ENCODE measurements at regions not wholly inside any gene's neighbourhood (a gene's known extent, or its start where the extent isn't known, plus 50 kb on each side); places are given as distances from the start of the nearest gene placed in this dataset.

DNA sequence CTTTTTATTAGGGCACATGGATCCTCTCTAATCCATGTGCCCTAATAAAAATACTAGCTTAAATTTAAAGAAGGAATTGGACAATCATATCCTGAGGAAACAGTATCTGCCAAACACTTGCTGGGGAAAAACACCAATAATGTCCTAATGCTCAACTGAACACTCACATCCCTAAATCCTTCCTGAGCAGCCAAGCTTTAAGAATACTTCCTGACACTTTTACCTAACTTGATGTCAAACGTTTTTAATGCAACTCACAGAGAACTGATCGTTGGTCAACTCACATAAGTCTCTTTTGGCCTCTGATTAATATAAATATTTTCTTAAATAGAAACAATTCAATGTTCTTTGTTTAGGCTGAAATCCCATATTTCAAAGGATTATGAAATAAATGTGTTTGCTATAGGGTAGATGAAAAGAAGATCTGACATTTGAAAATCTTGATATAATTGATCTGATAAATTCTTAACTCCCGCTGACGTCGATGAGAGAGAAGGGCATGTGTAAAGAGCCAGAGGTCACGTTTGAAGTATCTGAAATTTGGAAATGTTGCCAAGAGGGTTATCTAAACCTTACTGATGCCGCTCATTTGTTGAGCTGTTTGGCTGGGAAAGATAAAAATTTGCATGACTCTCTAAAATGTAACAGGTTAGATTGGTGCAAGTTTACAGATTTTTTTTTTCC is 122.8 kb upstream of the RHOBTB1 start:
- ChIA-PET CTCF (interaction anchor here (0.7 to 0.8 kb wide), 3 partner anchors 42 to 971 kb away, joined by 3 to 4 read pairs (median 3); no protein-coding TSS in a partner anchor), POLR2A (no interaction called here)
- peak in 1 of 2 experiments; percentile 82 for DNase-seq (ENCODE audit: low read depth in 1 of 2, low spot score in 1 of 2)
- peak; percentile 77 for FAIRE-seq
- no peak overlapping the region for H3K4me3 ChIP-seq
- H3K9me3 ChIP-seq = no peaks in the 10 kb centered on the region
- H3K27ac ChIP-seq = peak overlapping the region; percentile 68 to 76
- H3K4me1 ChIP-seq = peaks cover 53% of the 10 kb centered on the region
- peak in 1 of 2 experiments; percentile 54; a peak in 3 of 6 replicates for ATAC-seq
- 6% methylated on average over 7 of the region's 7 CpGs for WGBS (ENCODE audit: missing lambda C conversion rate)
- TF ChIP-seq JUN (IDR thresholded peaks at IDR 0.05) (peak; percentile 93 to 96), ZFP36 (IDR thresholded peaks at IDR 0.05; ENCODE audit: borderline replicate concordance, partially characterized antibody) (peak; percentile 29), MAFK (IDR thresholded peaks at IDR 0.05; ENCODE audit: partially characterized antibody) (no peak), HOXB5 (CRISPR knock-in tag; IDR thresholded peaks at IDR 0.05) (0 out of 2 replicates have a peak, but pooled peaks have one; percentile 62), SMC3 (IDR thresholded peaks at IDR 0.05) (peak; percentile 39; the same call in 1 of the 3 replicates), HOXB13 (CRISPR knock-in tag; IDR thresholded peaks at IDR 0.05; ENCODE audit: low read depth) (no peak), HEYL (CRISPR knock-in tag; IDR thresholded peaks at IDR 0.05) (no peak), RAD21 (conservative IDR thresholded peaks at IDR 0.05 in 1 of 2, IDR thresholded peaks at IDR 0.05 in 1 of 2) (peak in 1 of 2 experiments; percentile 50; a peak in 2 of 5 replicates), GATA3 (IDR thresholded peaks at IDR 0.05; ENCODE audit: borderline replicate concordance) (peak; percentile 97), JUNB (IDR thresholded peaks at IDR 0.05) (peak; percentile 89), FOSL2 (IDR thresholded peaks at IDR 0.05) (0 out of 2 replicates have a peak, but pooled peaks have one; percentile 38), FOSL2 (CRISPR knock-in tag; IDR thresholded peaks at IDR 0.05) (peak; percentile 45; the same call in 1 of the 2 replicates), EP300 (IDR thresholded peaks at IDR 0.05) (peak; percentile 94), CEBPB (IDR thresholded peaks at IDR 0.05) (peak; percentile 67 to 86; a peak in 3 of 4 replicates)
- TF ChIP-seq, protein P1, sequence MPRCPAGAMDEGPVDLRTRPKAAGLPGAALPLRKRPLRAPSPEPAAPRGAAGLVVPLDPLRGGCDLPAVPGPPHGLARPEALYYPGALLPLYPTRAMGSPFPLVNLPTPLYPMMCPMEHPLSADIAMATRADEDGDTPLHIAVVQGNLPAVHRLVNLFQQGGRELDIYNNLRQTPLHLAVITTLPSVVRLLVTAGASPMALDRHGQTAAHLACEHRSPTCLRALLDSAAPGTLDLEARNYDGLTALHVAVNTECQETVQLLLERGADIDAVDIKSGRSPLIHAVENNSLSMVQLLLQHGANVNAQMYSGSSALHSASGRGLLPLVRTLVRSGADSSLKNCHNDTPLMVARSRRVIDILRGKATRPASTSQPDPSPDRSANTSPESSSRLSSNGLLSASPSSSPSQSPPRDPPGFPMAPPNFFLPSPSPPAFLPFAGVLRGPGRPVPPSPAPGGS (IDR thresholded peaks at IDR 0.05) = peak; percentile 95
- TF ChIP-seq, protein P2, sequence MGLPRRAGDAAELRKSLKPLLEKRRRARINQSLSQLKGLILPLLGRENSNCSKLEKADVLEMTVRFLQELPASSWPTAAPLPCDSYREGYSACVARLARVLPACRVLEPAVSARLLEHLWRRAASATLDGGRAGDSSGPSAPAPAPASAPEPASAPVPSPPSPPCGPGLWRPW (IDR thresholded peaks at IDR 0.05) = peak; percentile 77
- peak overlapping the region; percentile 48 for H3K4me2 ChIP-seq

DNA sequence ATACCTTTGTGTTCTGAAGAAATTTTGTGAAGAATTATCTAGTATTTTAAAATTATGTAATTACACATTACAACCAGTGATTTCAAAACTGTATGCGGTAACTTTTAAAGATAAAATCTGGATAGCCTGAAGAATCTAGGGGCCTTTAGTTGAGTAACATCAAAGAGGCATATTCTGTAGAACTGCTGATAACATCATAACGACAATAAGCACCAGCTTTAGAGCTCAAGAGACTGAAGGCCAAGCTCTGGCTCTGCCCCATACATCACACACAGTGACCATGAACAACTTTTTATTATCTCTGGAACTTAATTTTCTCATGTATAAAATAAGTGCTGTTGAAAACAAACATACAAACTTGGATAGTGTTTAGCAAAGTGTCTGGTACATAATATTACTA is 121.1 kb upstream of the RHOBTB1 start:
- POLR2A ChIA-PET = no interaction called here
- Histone ChIP-seq H3K9me3 (no peaks in the 10 kb centered on the region), H3K4me3 (no peak overlapping the region), H3K4me2 (no peak overlapping the region), H3K27ac (peak overlapping the region in 1 of 2 experiments; percentile 74; a peak in 3 of 6 replicates), H3K4me1 (peaks cover 53% of the 10 kb centered on the region)
- ATAC-seq = no peak
- 95% methylated on average over 2 of the region's 2 CpGs for WGBS (ENCODE audit: missing lambda C conversion rate)
- TF ChIP-seq SMC3 (IDR thresholded peaks at IDR 0.05) = no peak
- TF ChIP-seq TFCP2L1 (CRISPR knock-in tag; IDR thresholded peaks at IDR 0.05) = no peak
- TF ChIP-seq TP53 (CRISPR knock-in tag; IDR thresholded peaks at IDR 0.05) = no peak
- no peak for TF ChIP-seq ESRRA (IDR thresholded peaks at IDR 0.05; ENCODE audit: borderline replicate concordance, low read length)
- TF ChIP-seq FOSB (CRISPR knock-in tag; IDR thresholded peaks at IDR 0.05) = no peak
- CTCF ChIA-PET = no interaction called here
- no peak for FAIRE-seq
- no peak for DNase-seq (ENCODE audit: low read depth in 1 of 2, low spot score in 1 of 2)

DNA sequence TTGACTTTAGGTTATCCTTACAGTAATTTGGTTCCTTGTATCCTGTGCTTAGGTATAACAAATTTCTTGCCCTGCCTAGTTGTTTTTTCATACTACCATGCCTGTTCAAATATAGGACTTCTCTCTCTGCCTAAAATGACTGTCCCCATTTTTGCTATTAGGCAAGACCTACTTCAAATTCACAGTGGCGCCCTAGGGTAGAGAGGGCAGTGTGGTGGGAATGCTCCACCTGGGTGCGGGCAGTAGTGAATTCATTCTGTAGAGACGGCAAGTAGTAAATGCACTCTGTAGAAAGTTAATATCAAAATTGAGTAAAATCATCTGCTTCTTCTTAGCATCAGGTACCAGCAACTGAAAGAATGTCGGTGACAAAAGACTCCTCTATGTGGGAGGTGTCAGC is 120.4 kb upstream of the RHOBTB1 start:
- Histone ChIP-seq H3K4me3 (no peak overlapping the region), H3K4me2 (peak overlapping the region; percentile 67; the same call in 1 of the 3 replicates), H3K9me3 (no peaks in the 10 kb centered on the region), H3K27ac (peak overlapping the region; percentile 72 to 74), H3K4me1 (peaks cover 53% of the 10 kb centered on the region)
- TF ChIP-seq MAZ (IDR thresholded peaks at IDR 0.05; ENCODE audit: borderline replicate concordance, low read depth, low read length) (no peak), ZFP36 (IDR thresholded peaks at IDR 0.05; ENCODE audit: borderline replicate concordance, partially characterized antibody) (no peak), POLR2A (IDR thresholded peaks at IDR 0.05; ENCODE audit: low read length) (no peak), FOSL2 (IDR thresholded peaks at IDR 0.05) (no peak), FOSL2 (CRISPR knock-in tag; IDR thresholded peaks at IDR 0.05) (no peak), RNF2 (IDR thresholded peaks at IDR 0.05; ENCODE audit: borderline replicate concordance, low read depth) (no peak), RCOR1 (IDR thresholded peaks at IDR 0.05; ENCODE audit: low read depth, low read length) (no peak), RAD21 (conservative IDR thresholded peaks at IDR 0.05 in 1 of 2, IDR thresholded peaks at IDR 0.05 in 1 of 2) (no peak), CEBPB (IDR thresholded peaks at IDR 0.05) (no peak), POLR2AphosphoS2 (conservative IDR thresholded peaks at IDR 0.05; ENCODE audit: low read length) (no peak), RFX5 (IDR thresholded peaks at IDR 0.05) (no peak), BHLHE40 (IDR thresholded peaks at IDR 0.05; ENCODE audit: low read depth, low read length) (no peak), KDM5A (IDR thresholded peaks at IDR 0.05) (no peak)
- TF ChIP-seq, protein P3, sequence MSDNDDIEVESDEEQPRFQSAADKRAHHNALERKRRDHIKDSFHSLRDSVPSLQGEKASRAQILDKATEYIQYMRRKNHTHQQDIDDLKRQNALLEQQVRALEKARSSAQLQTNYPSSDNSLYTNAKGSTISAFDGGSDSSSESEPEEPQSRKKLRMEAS (IDR thresholded peaks at IDR 0.05) = no peak
- TF ChIP-seq, protein P4, sequence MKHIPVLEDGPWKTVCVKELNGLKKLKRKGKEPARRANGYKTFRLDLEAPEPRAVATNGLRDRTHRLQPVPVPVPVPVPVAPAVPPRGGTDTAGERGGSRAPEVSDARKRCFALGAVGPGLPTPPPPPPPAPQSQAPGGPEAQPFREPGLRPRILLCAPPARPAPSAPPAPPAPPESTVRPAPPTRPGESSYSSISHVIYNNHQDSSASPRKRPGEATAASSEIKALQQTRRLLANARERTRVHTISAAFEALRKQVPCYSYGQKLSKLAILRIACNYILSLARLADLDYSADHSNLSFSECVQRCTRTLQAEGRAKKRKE (CRISPR knock-in tag; IDR thresholded peaks at IDR 0.05; ENCODE audit: low read depth) = no peak
- DNase-seq (ENCODE audit: low read depth in 1 of 2, low spot score in 1 of 2) (no peak), FAIRE-seq (no peak), ATAC-seq (no peak)
- ChIA-PET CTCF (no interaction called here), POLR2A (no interaction called here)
- WGBS (ENCODE audit: missing lambda C conversion rate) = 96% methylated on average over 4 of the region's 4 CpGs

Data from A549 (cell line).